Common myeloid progenitor, CD34-positive (primary cell): ENCODE measurements at regions not wholly inside any gene's neighbourhood (a gene's known extent, or its start where the extent isn't known, plus 50 kb on each side); places are given as distances from the start of the nearest gene placed in this dataset.

Experiments used
- CTCF ChIA-PET: fragments of 350-600 bp; sonication (Branson Sonifier 250); formaldehyde crosslinking; loops from one replicate; lab custom pipeline; 2021; ENCODE audit warnings: antibody characterized with exemption; lab: Charles Lee
- POLR2A ChIA-PET: fragments of 350-600 bp; sonication (Branson Sonifier 250); formaldehyde crosslinking; loops from one replicate; lab custom pipeline; 2021; ENCODE audit warnings: antibody characterized with exemption; lab: Charles Lee
- DNase-seq, 3 donors: peaks; one replicate each; pipeline versions ENCODE4 v3.0.0 to v3.0.0-alpha.2; 2013
- H3K27ac ChIP-seq, 2 experiments: 1 replicate in 1 of 2; 2 replicates in 1 of 2; pipeline ENCODE4 v1.7.0; 2013; ENCODE audit warnings: inconsistent platforms in 2 of 2, low read length in 2 of 2, mild to moderate bottlenecking in 2 of 2, low read depth in 1 of 2, moderate library complexity in 1 of 2; ENCODE audit not compliant: severe bottlenecking in 2 of 2, insufficient read depth in 1 of 2, poor library complexity in 1 of 2
- H3K27me3 ChIP-seq, 5 experiments: replicated peaks in 2 of 5; 1 replicate in 3 of 5; 2 replicates in 2 of 5; pipeline versions ENCODE4 v1.6.1 to v1.7.0; 2013; ENCODE audit warnings: low read length in 4 of 5, mild to moderate bottlenecking in 2 of 5, moderate library complexity in 2 of 5, inconsistent platforms in 1 of 5; ENCODE audit not compliant: insufficient read depth in 5 of 5, control insufficient read depth in 4 of 5
- H3K36me3 ChIP-seq, 4 experiments: 1 replicate in 2 of 4; 2 replicates in 2 of 4; pipeline versions ENCODE4 v1.6.1 to v1.7.0; 2013; ENCODE audit warnings: low read length in 3 of 4, control low read depth in 1 of 4, mild to moderate bottlenecking in 1 of 4; ENCODE audit not compliant: control insufficient read depth in 4 of 4, insufficient read depth in 4 of 4
- H3K4me1 ChIP-seq, 4 experiments: 1 replicate in 3 of 4; 2 replicates in 1 of 4; pipeline versions ENCODE4 v1.6.1 to v1.7.1; 2013; ENCODE audit warnings: low read length in 3 of 4, mild to moderate bottlenecking in 3 of 4, control low read depth in 1 of 4, inconsistent platforms in 1 of 4, moderate library complexity in 1 of 4; ENCODE audit not compliant: control insufficient read depth in 4 of 4, insufficient read depth in 4 of 4; ENCODE audit errors: control extremely low read depth in 1 of 4
- H3K4me3 ChIP-seq, 7 experiments: 1 replicate in 4 of 7; 2 replicates in 3 of 7; pipeline versions ENCODE4 v1.5.1 to v1.7.0; 2013; ENCODE audit warnings: mild to moderate bottlenecking in 7 of 7, low read length in 6 of 7, moderate library complexity in 6 of 7, inconsistent platforms in 2 of 7, low read depth in 2 of 7, control low read depth in 1 of 7; ENCODE audit not compliant: insufficient read depth in 4 of 7, control insufficient read depth in 1 of 7; ENCODE audit errors: extremely low read depth in 1 of 7
- H3K9me3 ChIP-seq, 5 experiments: 1 replicate in 4 of 5; 2 replicates in 1 of 5; pipeline versions ENCODE4 v1.6.1 to v1.7.1; 2013; ENCODE audit warnings: low read length in 4 of 5, mild to moderate bottlenecking in 2 of 5, inconsistent platforms in 1 of 5, low read depth in 1 of 5, moderate library complexity in 1 of 5; ENCODE audit not compliant: control insufficient read depth in 4 of 5, insufficient read depth in 2 of 5; ENCODE audit errors: control extremely low read depth in 1 of 5
- WGBS: methylation state at CpG from one replicate; pipeline ENCODE4 v1.1.5; 2013; ENCODE audit not compliant: insufficient coverage; 5-methylcytosine and 5-hydroxymethylcytosine counted together

DNA sequence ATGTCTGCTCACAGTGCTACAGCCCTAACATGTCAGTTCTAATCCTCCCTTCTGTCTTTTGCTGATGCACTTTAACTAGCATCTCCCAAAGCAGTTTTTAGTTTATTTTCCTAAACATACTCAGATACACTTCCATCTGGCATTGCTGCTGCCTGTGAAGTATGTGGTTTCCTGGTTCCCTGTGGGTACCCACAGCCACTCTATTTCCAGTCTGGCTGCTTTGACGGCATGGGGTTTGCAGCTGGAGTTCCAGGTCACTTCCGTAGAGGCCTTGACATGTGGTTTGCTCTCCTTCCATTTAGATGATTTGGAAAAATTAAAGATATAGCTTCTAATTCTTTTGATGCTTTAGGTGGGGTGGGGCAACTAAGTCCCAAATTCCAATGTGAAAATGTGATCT is 375.5 kb downstream of the PCDH20 start:
- WGBS, result 20% methylated on average over 1 of the region's 2 CpGs
- DNase-seq, result peak; percentile 3 to 68 (median 45)

DNA sequence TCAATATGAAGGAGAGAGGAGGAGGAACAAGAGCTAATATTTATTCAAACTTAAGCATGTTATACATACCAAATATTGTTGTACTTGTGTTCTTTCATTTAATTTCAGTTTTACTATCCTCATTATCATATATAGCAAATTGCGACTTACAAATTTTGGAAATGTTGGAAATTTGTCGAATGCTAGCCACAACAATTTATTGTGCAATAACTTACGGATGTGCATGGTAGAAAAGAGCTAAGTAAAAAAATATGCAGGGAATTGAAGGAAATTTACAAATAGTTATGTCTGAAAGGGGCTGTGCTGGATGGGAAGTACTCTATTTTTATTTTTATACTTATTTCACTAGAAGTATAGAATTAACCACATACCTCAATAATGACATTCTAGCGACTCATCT is 376.3 kb downstream of the PCDH20 start:
- WGBS, result 95% methylated on average over 2 of the region's 4 CpGs
- H3K36me3 ChIP-seq, result no peaks in the 10 kb centered on the region
- H3K27ac ChIP-seq, result no peak overlapping the region
- no peak overlapping the region for H3K4me3 ChIP-seq
- H3K4me1 ChIP-seq, result peaks cover 0 to 3% (median 2%) of the 10 kb centered on the region in 4 experiments
- no peak for DNase-seq
- no peaks in the 10 kb centered on the region for H3K27me3 ChIP-seq
- ChIA-PET CTCF (no interaction called here), POLR2A (no interaction called here)
- H3K9me3 ChIP-seq, result no peaks in the 10 kb centered on the region

More for the DNA sequence above, 375.5 kb downstream of the PCDH20 start:
- Histone ChIP-seq H3K4me1 (peaks cover 0 to 3% (median 2%) of the 10 kb centered on the region in 4 experiments), H3K27me3 (no peaks in the 10 kb centered on the region), H3K27ac (no peak overlapping the region), H3K4me3 (no peak overlapping the region), H3K9me3 (no peaks in the 10 kb centered on the region), H3K36me3 (no peaks in the 10 kb centered on the region)
- ChIA-PET CTCF (interaction anchor here (1.1 kb wide), 1 partner anchor 15 kb away, joined by 3 read pairs; no protein-coding TSS in a partner anchor), POLR2A (no interaction called here)

DNA sequence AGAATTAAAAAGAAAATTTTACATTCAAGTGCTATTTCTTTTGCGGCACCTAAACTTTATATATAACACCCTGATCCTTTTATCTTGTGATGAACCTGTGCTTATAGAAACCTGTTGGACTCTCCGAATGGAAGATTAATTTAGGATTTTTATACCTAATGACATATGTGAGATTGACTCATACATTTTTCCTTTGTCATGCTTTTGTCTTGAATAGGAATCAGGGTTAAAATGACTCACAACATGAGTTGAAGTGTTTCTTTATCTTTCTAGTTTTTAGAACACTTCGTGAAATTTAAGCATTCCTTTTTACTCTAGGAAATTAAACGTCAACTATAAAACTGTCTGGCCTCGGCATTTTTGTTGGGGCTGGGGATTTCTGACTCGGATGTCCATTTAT is 378.9 kb downstream of the PCDH20 start:
- CTCF ChIA-PET, result no interaction called here
- no peak for DNase-seq
- Histone ChIP-seq H3K27ac (no peak overlapping the region), H3K9me3 (no peaks in the 10 kb centered on the region), H3K27me3 (no peaks in the 10 kb centered on the region), H3K4me3 (no peak overlapping the region), H3K4me1 (peaks cover 0 to 3% (median 2%) of the 10 kb centered on the region in 4 experiments), H3K36me3 (no peaks in the 10 kb centered on the region)
- no CpG with 5 or more reads among the region's 6 CpGs for WGBS
- POLR2A ChIA-PET, result no interaction called here

DNA sequence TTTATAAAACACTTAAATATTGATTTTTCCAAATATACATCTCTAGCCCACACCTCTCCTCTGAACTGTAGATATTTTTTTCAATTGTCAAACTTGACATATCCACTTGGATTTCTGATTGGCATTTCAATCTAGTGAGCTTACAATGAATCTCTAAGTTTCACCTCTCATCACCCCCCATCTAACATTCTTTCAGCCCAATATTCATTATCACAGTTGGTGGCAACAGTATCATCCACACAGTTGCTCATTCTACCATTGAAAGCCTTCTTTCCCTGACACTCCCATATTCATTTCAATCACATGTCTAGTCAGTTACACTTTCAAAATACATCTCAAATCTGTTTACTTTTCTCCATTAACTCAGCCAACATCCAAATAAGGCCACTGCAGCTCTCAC is 385.2 kb downstream of the PCDH20 start:
- H3K4me3 ChIP-seq, result no peak overlapping the region
- ChIA-PET POLR2A (no interaction called here), CTCF (no interaction called here)
- no peaks in the 10 kb centered on the region for H3K27me3 ChIP-seq
- no peaks in the 10 kb centered on the region for H3K4me1 ChIP-seq
- no peak for DNase-seq
- no peaks in the 10 kb centered on the region for H3K9me3 ChIP-seq
- H3K27ac ChIP-seq, result no peak overlapping the region
- H3K36me3 ChIP-seq, result no peaks in the 10 kb centered on the region

DNA sequence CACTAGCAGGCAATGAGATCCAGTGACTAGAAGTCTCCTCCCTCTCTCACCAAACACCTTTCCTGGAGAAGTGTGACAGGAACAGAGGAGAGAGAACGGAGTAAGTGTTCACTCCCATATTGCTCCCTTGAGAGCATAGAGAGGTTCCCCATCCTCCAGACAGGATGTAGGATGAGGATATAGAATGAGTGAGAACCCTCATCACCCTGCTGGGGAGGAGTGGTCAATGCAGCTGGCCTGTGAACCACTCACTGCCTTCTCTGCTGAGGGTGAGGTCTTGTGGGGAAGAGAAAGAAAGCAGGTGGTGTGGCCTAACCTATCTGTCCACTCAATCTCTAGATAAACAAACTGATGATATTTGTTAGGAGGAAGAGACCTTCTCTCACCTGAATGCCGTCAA is 386.6 kb downstream of the PCDH20 start:
- POLR2A ChIA-PET, result no interaction called here
- CTCF ChIA-PET, result interaction anchor here (1.2 kb wide), 1 partner anchor 13 kb away, joined by 3 read pairs; no protein-coding TSS in a partner anchor
- 100% methylated on average over 1 of the region's 2 CpGs for WGBS

DNA sequence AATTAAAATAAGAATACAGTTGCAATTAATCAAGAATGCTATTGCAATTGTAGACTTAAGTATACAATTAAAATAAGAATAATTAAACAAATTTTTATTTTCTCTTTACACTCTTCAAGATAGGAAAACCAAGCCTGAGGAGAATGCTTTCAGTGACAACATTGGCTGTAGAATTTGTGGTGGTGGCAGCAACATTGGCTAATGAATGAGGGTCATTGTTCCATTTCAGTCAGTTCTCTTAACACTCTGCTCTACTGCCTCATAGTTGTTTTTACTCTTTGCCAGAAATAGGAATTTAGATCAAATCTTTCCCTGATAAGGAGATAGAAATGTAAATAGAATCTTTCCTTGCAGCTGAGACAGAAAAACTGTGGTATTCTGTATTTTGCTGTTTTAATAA is 391.6 kb downstream of the PCDH20 start:
- H3K36me3 ChIP-seq, result no peaks in the 10 kb centered on the region
- ChIA-PET CTCF (no interaction called here), POLR2A (no interaction called here)
- H3K4me3 ChIP-seq, result no peak overlapping the region
- H3K9me3 ChIP-seq, result peaks cover 0 to 2% (median 0%) of the 10 kb centered on the region in 5 experiments
- no peak for DNase-seq
- H3K27me3 ChIP-seq, result no peaks in the 10 kb centered on the region
- no peak overlapping the region for H3K27ac ChIP-seq
- no peaks in the 10 kb centered on the region for H3K4me1 ChIP-seq

More for the DNA sequence above, 386.6 kb downstream of the PCDH20 start:
- Histone ChIP-seq H3K27me3 (no peaks in the 10 kb centered on the region), H3K4me1 (no peaks in the 10 kb centered on the region), H3K36me3 (no peaks in the 10 kb centered on the region), H3K9me3 (no peaks in the 10 kb centered on the region), H3K4me3 (no peak overlapping the region), H3K27ac (no peak overlapping the region)
- DNase-seq, result no peak

DNA sequence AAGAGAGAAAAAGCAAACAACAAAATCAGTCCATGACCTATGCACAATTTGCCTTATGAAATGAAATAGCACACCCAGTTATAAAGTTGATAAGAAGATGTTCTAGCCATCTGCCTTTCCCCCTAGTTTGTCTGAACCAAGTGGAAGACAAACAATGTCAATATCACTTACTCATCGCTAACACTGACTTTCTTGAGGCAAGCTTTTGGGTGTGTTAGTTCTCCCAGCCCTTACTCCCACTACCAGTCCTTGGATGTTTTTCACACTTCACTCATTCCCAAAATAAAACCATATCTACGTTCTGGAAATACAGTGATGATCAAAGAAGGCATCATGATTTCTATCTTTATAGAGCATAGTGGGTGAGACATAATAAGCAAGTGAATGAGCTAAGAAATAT is 393.8 kb downstream of the PCDH20 start:
- Histone ChIP-seq H3K27ac (no peak overlapping the region), H3K9me3 (peaks cover 0 to 2% (median 0%) of the 10 kb centered on the region in 5 experiments), H3K27me3 (no peaks in the 10 kb centered on the region), H3K4me1 (no peaks in the 10 kb centered on the region), H3K36me3 (no peaks in the 10 kb centered on the region), H3K4me3 (no peak overlapping the region)
- WGBS, result 100% methylated on average over 1 of the region's 2 CpGs
- ChIA-PET POLR2A (no interaction called here), CTCF (no interaction called here)
- no peak for DNase-seq
